ENCODE measurements at regions not wholly inside any gene's neighbourhood (a gene's known extent, or its start where the extent isn't known, plus 50 kb on each side); places are given as distances from the start of the nearest gene placed in this dataset.

DNA sequence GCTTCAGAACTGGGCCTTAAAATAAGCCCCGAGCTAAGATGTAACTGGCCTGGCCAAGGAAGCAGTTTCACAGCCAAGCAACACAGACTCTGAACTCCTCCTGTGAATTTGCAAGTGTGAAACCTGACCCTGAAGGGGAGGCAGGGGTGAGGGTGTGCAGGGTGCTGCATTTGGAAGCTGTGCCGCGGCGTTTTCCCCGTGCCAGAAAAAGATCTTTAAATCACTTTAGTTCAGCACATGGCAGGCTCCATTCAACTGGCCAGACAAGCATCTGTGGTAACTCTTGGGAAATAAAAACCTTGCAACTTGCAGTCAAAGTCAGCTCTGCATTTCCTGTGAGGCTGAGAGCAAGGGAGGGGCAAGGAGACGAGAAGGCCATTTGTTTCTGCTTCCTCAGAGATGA, 209.3 kb upstream of the SOX11 start:
- H3K9me3 ChIP-seq = no peaks in the 10 kb centered on the region

DNA sequence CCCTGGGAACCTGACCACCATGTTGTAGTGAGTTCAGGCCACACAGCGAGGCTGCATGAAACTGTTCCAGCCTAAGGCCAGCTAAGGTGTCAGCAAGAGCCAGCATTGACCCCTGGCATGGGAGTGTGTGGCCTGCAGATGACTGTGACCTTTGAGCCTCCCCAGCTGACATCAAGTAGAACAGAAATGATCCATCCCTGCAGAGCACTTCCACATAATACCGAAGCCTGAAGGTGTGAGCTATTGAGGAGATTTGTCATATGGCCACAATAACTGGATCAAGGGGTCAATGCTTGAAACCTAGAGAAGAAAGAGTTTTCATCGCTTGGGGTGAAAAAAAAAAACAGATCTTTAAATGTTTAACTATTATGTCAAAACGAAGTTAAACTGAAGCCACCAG, 207.3 kb upstream of the SOX11 start:
- intact Hi-C loops (cut with DNase I; ENCODE audit: low total_unique reads) = no loop called here
- no peaks in the 10 kb centered on the region for H3K27me3 ChIP-seq
- TF ChIP-seq, protein P1, sequence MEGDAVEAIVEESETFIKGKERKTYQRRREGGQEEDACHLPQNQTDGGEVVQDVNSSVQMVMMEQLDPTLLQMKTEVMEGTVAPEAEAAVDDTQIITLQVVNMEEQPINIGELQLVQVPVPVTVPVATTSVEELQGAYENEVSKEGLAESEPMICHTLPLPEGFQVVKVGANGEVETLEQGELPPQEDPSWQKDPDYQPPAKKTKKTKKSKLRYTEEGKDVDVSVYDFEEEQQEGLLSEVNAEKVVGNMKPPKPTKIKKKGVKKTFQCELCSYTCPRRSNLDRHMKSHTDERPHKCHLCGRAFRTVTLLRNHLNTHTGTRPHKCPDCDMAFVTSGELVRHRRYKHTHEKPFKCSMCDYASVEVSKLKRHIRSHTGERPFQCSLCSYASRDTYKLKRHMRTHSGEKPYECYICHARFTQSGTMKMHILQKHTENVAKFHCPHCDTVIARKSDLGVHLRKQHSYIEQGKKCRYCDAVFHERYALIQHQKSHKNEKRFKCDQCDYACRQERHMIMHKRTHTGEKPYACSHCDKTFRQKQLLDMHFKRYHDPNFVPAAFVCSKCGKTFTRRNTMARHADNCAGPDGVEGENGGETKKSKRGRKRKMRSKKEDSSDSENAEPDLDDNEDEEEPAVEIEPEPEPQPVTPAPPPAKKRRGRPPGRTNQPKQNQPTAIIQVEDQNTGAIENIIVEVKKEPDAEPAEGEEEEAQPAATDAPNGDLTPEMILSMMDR (IDR thresholded peaks at IDR 0.05) = no peak
- DNase-seq = no peak
- H3K4me3 ChIP-seq = no peak overlapping the region
- H3K9me3 ChIP-seq = no peaks in the 10 kb centered on the region
- H3K36me3 ChIP-seq = no peaks in the 10 kb centered on the region
- H3K4me1 ChIP-seq = peaks cover 0 to 9% (median 0%) of the 10 kb centered on the region in 4 donors
- H3K27ac ChIP-seq = no peak overlapping the region

More for the DNA sequence above, 209.3 kb upstream of the SOX11 start:
- Histone ChIP-seq H3K27ac (no peak overlapping the region), H3K4me1 (peaks cover 0 to 9% (median 0%) of the 10 kb centered on the region in 4 donors), H3K4me3 (no peak overlapping the region), H3K36me3 (no peaks in the 10 kb centered on the region), H3K27me3 (peaks cover 0 to 3% of the 10 kb centered on the region in 2 donors)
- DNase-seq = no peak
- intact Hi-C loops (cut with DNase I; ENCODE audit: low total_unique reads) = no loop called here
- TF ChIP-seq, protein P1 (IDR thresholded peaks at IDR 0.05) = no peak

DNA sequence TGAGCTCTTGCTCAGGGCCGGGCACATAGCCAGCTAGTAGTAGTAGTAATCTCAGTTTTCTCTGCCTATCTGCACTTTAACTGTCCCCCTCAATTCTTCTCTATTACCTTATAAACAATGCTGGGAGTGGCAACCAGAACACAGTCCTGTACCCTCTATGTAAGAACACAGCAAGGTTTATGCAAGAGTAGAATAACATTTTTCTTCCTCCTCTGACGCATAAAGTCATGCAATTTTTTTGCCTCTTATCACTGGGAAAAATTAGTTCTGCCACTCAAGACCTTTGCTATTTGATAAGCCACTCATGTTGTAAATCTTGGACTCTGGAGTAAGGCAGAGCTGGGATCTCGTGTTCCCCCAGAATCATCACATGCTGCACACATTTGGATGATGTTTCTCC, 200.7 kb upstream of the SOX11 start:
- Histone ChIP-seq H3K36me3 (no peaks in the 10 kb centered on the region), H3K4me3 (no peak overlapping the region), H3K27me3 (no peaks in the 10 kb centered on the region), H3K9me3 (no peaks in the 10 kb centered on the region), H3K27ac (no peak overlapping the region), H3K4me1 (no peaks in the 10 kb centered on the region)
- intact Hi-C loops (cut with DNase I; ENCODE audit: low total_unique reads) = no loop called here
- TF ChIP-seq, protein P1 (IDR thresholded peaks at IDR 0.05) = no peak
- no peak for DNase-seq

DNA sequence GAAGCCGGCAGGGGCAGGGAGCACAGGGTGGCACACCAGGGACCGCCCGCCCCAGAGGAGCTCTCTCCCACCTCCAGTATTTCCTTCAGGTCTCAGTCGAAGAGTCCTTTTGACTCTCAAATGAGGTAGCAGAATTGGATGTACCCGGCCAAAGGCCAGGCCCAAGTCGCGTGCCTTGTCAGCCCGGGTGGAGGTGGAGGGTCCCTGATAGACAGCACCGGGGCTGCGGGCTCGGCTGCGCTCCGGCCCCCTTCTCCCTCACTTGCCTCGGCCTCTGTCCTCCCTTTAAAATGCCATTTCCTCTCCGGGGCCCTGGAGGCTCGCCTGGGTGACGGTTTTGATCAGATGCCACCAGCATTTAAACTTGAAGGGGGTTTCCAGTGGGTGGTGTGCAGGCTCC, 198.9 kb upstream of the SOX11 start:
- DNase-seq = no peak
- no peaks in the 10 kb centered on the region for H3K9me3 ChIP-seq
- H3K27ac ChIP-seq = no peak overlapping the region
- no peaks in the 10 kb centered on the region for H3K4me1 ChIP-seq
- no peaks in the 10 kb centered on the region for H3K36me3 ChIP-seq
- TF ChIP-seq, protein P1 (IDR thresholded peaks at IDR 0.05) = no peak
- intact Hi-C loops (cut with DNase I; ENCODE audit: low total_unique reads) = no loop called here
- no peaks in the 10 kb centered on the region for H3K27me3 ChIP-seq
- no peak overlapping the region for H3K4me3 ChIP-seq

DNA sequence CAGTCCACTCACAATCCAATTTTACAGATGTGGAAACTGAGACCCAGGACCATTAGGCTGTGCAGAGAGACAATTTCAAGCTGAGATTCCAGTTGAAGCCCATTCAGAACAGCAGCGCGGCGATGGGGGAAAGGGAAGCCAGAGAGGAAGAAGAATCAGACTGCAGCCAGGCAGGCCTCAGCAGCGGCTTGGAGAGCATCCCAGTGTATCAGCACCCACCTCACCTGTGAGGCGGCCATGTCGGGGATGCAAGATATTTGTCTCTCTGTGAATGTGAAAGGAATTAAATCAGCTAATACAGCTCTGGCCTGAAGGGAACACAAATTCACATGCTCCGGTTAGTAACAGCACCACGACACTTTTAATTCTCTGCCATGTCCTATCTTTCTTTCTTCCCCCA, 198.0 kb upstream of the SOX11 start:
- Histone ChIP-seq H3K9me3 (no peaks in the 10 kb centered on the region), H3K27ac (no peak overlapping the region), H3K36me3 (no peaks in the 10 kb centered on the region), H3K4me1 (no peaks in the 10 kb centered on the region), H3K27me3 (no peaks in the 10 kb centered on the region), H3K4me3 (no peak overlapping the region)
- intact Hi-C loops (cut with DNase I; ENCODE audit: low total_unique reads) = no loop called here
- TF ChIP-seq, protein P1 (IDR thresholded peaks at IDR 0.05) = no peak
- DNase-seq = no peak

DNA sequence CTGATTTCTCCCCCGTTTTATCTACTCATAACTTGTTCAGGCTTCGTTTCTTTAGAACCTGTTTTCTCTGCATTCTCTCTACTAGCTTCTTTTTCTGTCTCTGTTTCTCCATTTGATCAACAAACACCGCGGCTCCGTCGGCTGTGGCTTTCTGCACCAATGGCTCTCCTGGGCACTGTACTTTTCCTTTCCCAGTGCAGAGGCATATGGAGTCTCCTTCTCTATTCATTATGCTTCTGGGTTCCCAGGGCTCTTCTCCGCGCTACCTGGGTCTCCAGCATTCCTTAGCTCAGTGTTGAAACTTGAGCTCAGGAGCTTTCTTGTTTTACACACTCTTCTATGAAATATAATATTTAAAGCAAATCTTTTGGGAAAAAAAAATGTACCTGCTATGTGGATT, 196.6 kb upstream of the SOX11 start:
- Histone ChIP-seq H3K4me3 (no peak overlapping the region), H3K27me3 (no peaks in the 10 kb centered on the region), H3K27ac (no peak overlapping the region), H3K4me1 (no peaks in the 10 kb centered on the region), H3K9me3 (no peaks in the 10 kb centered on the region), H3K36me3 (no peaks in the 10 kb centered on the region)
- TF ChIP-seq, protein P1 (IDR thresholded peaks at IDR 0.05) = no peak
- no peak for DNase-seq
- intact Hi-C loops (cut with DNase I; ENCODE audit: low total_unique reads) = no loop called here
